ENCODE measurements at regions not wholly inside any gene's neighbourhood (a gene's known extent, or its start where the extent isn't known, plus 50 kb on each side); places are given as distances from the start of the nearest gene placed in this dataset.

DNA sequence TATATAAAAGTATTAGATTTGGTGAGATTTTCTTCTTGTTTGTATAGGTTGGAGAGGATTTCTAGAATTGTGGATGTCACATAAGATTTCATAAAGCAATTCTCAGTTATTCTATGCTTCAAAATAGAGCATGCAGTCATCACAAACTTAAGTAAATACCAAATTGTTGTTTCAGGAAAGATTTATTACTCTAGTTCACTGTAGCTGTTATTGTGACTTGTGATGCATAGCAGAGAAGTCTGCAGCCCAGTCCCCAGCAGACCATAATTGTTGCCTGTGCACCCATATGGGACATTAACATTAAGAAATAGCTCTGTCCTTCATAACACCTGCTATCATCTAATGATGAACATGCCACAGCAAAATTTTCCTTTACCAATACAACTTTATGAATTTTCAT lies 228.0 kb upstream of the FAM83B start:
- Histone ChIP-seq H3K27me3 (ENCODE audit: insufficient read depth) (no peaks in the 10 kb centered on the region), H3F3A (replicated peaks; ENCODE audit: low read depth) (no peaks in the 10 kb centered on the region), H4K20me1 (replicated peaks; ENCODE audit: insufficient read depth) (no peaks in the 10 kb centered on the region), H2AFZ (no peak overlapping the region), H3K4me2 (no peak overlapping the region), H3K4me3 (no peak overlapping the region), H3K9me2 (ENCODE audit: insufficient read depth) (no peaks in the 10 kb centered on the region), H3K79me2 (replicated peaks; ENCODE audit: insufficient read depth) (no peaks in the 10 kb centered on the region), H3K4me1 (ENCODE audit: insufficient read depth) (no peaks in the 10 kb centered on the region), H3K36me3 (ENCODE audit: insufficient read depth) (no peaks in the 10 kb centered on the region), H3K27ac (ENCODE audit: low read depth) (no peak overlapping the region)
- DNase-seq (ENCODE audit: low spot score) (no peak), ATAC-seq (no peak)
- Mint-ChIP-seq H3K27me3 (ENCODE audit: insufficient read depth, low read depth, poor library complexity) (peaks cover 3% of the 10 kb centered on the region), H3K36me3 (ENCODE audit: low read depth) (no peaks in the 10 kb centered on the region), H3K27ac (no peak overlapping the region), H3K4me3 (no peak overlapping the region), H3K9me3 (no peaks in the 10 kb centered on the region), H3K4me1 (peaks cover 4% of the 10 kb centered on the region; the same call in 2 of the 3 replicates)
- TF ChIP-seq ETS1 (IDR thresholded peaks at IDR 0.05), result no peak
- TF ChIP-seq CTCF (conservative IDR thresholded peaks at IDR 0.05; ENCODE audit: low read depth in 2 of 2), result no peak
- TF ChIP-seq JUNB (IDR thresholded peaks at IDR 0.05; ENCODE audit: unreplicated experiment), result no peak
- no peak for TF ChIP-seq EZH2phosphoT487 (IDR thresholded peaks at IDR 0.05; ENCODE audit: unreplicated experiment)
- no peak for TF ChIP-seq NANOG (IDR thresholded peaks at IDR 0.05; ENCODE audit: borderline replicate concordance)
- TF ChIP-seq, protein P1, sequence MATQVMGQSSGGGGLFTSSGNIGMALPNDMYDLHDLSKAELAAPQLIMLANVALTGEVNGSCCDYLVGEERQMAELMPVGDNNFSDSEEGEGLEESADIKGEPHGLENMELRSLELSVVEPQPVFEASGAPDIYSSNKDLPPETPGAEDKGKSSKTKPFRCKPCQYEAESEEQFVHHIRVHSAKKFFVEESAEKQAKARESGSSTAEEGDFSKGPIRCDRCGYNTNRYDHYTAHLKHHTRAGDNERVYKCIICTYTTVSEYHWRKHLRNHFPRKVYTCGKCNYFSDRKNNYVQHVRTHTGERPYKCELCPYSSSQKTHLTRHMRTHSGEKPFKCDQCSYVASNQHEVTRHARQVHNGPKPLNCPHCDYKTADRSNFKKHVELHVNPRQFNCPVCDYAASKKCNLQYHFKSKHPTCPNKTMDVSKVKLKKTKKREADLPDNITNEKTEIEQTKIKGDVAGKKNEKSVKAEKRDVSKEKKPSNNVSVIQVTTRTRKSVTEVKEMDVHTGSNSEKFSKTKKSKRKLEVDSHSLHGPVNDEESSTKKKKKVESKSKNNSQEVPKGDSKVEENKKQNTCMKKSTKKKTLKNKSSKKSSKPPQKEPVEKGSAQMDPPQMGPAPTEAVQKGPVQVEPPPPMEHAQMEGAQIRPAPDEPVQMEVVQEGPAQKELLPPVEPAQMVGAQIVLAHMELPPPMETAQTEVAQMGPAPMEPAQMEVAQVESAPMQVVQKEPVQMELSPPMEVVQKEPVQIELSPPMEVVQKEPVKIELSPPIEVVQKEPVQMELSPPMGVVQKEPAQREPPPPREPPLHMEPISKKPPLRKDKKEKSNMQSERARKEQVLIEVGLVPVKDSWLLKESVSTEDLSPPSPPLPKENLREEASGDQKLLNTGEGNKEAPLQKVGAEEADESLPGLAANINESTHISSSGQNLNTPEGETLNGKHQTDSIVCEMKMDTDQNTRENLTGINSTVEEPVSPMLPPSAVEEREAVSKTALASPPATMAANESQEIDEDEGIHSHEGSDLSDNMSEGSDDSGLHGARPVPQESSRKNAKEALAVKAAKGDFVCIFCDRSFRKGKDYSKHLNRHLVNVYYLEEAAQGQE (IDR thresholded peaks at IDR 0.05; ENCODE audit: unreplicated experiment), result no peak
- no peak for TF ChIP-seq EZH2 (IDR thresholded peaks at IDR 0.05; ENCODE audit: low read depth, unreplicated experiment)
- TF ChIP-seq CREB1 (CRISPR knock-in tag; IDR thresholded peaks at IDR 0.05; ENCODE audit: low read depth), result no peak
- TF ChIP-seq, protein P2, sequence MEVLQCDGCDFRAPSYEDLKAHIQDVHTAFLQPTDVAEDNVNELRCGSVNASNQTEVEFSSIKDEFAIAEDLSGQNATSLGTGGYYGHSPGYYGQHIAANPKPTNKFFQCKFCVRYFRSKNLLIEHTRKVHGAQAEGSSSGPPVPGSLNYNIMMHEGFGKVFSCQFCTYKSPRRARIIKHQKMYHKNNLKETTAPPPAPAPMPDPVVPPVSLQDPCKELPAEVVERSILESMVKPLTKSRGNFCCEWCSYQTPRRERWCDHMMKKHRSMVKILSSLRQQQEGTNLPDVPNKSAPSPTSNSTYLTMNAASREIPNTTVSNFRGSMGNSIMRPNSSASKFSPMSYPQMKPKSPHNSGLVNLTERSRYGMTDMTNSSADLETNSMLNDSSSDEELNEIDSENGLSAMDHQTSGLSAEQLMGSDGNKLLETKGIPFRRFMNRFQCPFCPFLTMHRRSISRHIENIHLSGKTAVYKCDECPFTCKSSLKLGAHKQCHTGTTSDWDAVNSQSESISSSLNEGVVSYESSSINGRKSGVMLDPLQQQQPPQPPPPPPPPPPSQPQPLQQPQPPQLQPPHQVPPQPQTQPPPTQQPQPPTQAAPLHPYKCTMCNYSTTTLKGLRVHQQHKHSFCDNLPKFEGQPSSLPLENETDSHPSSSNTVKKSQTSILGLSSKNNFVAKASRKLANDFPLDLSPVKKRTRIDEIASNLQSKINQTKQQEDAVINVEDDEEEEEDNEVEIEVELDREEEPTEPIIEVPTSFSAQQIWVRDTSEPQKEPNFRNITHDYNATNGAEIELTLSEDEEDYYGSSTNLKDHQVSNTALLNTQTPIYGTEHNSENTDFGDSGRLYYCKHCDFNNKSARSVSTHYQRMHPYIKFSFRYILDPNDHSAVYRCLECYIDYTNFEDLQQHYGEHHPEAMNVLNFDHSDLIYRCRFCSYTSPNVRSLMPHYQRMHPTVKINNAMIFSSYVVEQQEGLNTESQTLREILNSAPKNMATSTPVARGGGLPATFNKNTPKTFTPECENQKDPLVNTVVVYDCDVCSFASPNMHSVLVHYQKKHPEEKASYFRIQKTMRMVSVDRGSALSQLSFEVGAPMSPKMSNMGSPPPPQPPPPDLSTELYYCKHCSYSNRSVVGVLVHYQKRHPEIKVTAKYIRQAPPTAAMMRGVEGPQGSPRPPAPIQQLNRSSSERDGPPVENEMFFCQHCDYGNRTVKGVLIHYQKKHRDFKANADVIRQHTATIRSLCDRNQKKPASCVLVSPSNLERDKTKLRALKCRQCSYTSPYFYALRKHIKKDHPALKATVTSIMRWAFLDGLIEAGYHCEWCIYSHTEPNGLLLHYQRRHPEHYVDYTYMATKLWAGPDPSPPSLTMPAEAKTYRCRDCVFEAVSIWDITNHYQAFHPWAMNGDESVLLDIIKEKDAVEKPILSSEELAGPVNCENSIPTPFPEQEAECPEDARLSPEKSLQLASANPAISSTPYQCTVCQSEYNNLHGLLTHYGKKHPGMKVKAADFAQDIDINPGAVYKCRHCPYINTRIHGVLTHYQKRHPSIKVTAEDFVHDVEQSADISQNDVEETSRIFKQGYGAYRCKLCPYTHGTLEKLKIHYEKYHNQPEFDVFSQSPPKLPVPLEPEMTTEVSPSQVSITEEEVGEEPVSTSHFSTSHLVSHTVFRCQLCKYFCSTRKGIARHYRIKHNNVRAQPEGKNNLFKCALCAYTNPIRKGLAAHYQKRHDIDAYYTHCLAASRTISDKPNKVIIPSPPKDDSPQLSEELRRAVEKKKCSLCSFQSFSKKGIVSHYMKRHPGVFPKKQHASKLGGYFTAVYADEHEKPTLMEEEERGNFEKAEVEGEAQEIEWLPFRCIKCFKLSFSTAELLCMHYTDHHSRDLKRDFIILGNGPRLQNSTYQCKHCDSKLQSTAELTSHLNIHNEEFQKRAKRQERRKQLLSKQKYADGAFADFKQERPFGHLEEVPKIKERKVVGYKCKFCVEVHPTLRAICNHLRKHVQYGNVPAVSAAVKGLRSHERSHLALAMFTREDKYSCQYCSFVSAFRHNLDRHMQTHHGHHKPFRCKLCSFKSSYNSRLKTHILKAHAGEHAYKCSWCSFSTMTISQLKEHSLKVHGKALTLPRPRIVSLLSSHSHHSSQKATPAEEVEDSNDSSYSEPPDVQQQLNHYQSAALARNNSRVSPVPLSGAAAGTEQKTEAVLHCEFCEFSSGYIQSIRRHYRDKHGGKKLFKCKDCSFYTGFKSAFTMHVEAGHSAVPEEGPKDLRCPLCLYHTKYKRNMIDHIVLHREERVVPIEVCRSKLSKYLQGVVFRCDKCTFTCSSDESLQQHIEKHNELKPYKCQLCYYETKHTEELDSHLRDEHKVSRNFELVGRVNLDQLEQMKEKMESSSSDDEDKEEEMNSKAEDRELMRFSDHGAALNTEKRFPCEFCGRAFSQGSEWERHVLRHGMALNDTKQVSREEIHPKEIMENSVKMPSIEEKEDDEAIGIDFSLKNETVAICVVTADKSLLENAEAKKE (CRISPR knock-in tag; IDR thresholded peaks at IDR 0.05), result no peak
- TF ChIP-seq ZNF114 (CRISPR knock-in tag; IDR thresholded peaks at IDR 0.05), result no peak
- no peak for TF ChIP-seq STAT1 (IDR thresholded peaks at IDR 0.05; ENCODE audit: unreplicated experiment)
- no peak for TF ChIP-seq ZNF331 (CRISPR knock-in tag; IDR thresholded peaks at IDR 0.05; ENCODE audit: low read depth)
- TF ChIP-seq POLR2AphosphoS5 (IDR thresholded peaks at IDR 0.05; ENCODE audit: low read depth), result no peak
